ENCODE measurements at regions not wholly inside any gene's neighbourhood (a gene's known extent, or its start where the extent isn't known, plus 50 kb on each side); places are given as distances from the start of the nearest gene placed in this dataset.

DNA sequence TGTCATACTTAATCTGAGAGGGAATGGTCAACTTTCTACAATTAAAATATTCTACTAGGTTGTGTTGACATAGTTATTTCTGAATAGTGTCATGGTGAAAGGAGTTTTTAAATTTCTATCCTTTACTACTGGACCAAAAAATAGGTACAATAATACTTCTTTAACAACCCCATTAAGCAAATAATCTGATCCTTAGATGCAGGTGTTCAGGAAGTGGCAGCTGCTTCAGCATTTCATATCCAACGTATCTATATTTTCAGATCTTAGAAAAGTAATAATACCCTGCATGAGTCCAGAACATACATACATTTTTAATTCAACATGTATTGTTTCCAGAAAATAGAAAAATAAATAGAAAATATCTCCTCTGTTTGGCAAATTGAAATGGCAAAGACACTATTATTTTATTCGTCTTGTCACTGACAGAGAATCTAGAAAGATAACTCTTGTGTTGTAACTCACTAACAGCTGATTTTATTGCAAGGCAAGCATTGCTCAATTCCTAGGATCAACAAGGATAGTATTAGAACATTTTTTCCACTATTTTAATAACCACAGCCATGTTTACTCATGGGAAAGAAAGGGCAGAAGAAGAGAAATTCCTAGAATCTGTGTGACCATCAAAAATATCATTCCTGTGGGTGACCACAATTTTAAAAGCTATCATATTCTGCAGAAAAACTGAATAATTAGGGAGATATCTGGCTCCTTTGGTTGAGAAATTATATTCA, 159.3 kb upstream of the CNTNAP2 start:
- Histone ChIP-seq H3K27ac (no peak overlapping the region), H3K9me3 (peaks cover 0 to 14% (median 0%) of the 10 kb centered on the region in 11 donors), H3K27me3 (no peaks in the 10 kb centered on the region), H3K4me1 (no peaks in the 10 kb centered on the region), H3K4me3 (no peak overlapping the region), H3K36me3 (no peaks in the 10 kb centered on the region)
- ATAC-seq: no peak
- intact Hi-C loops (cut with DNase I): no loop called here
- 65 to 74% methylated on average over 2 of the region's 2 CpGs for WGBS, 2 donors
- TF ChIP-seq, protein P1, sequence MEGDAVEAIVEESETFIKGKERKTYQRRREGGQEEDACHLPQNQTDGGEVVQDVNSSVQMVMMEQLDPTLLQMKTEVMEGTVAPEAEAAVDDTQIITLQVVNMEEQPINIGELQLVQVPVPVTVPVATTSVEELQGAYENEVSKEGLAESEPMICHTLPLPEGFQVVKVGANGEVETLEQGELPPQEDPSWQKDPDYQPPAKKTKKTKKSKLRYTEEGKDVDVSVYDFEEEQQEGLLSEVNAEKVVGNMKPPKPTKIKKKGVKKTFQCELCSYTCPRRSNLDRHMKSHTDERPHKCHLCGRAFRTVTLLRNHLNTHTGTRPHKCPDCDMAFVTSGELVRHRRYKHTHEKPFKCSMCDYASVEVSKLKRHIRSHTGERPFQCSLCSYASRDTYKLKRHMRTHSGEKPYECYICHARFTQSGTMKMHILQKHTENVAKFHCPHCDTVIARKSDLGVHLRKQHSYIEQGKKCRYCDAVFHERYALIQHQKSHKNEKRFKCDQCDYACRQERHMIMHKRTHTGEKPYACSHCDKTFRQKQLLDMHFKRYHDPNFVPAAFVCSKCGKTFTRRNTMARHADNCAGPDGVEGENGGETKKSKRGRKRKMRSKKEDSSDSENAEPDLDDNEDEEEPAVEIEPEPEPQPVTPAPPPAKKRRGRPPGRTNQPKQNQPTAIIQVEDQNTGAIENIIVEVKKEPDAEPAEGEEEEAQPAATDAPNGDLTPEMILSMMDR (IDR thresholded peaks at IDR 0.05): no peak
- no peak for DNase-seq

GRCh38 chr7:145951566-145951965, 165.0 kb upstream of the CNTNAP2 start:
- Histone ChIP-seq H3K9me3 (peaks cover 0 to 34% (median 3%) of the 10 kb centered on the region in 11 donors), H3K4me3 (no peak overlapping the region), H3K36me3 (no peaks in the 10 kb centered on the region), H3K27ac (no peak overlapping the region), H3K27me3 (no peaks in the 10 kb centered on the region), H3K4me1 (no peaks in the 10 kb centered on the region)
- DNase-seq: no peak
- WGBS, 2 donors: 91 to 93% methylated on average over 1 of the region's 1 CpG
- ATAC-seq: no peak
- TF ChIP-seq, protein P1 (IDR thresholded peaks at IDR 0.05): no peak
- intact Hi-C loops (cut with DNase I): no loop called here

DNA sequence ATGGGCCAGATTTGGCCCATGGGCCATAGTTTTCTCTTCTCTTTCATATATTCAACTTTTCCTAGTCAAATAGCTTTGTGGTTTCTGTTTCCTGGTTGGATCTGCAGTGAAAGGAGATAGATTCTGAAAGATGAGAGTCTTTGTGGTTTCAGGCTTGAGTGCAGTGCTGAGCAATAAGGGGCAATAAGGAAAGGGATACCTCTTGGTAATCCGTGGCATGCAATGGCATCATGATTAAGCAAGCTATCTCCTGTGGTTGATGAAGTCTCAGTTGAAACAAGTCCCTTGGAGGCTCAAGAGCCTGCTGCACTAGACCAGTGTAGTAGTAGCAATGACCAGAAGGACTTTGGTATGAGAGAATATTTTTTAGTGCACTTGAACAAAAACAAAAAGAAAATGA, 187.7 kb upstream of the CNTNAP2 start:
- 22 to 76% methylated on average over 1 of the region's 1 CpG for WGBS, 2 donors
- Histone ChIP-seq H3K4me3 (no peak overlapping the region), H3K36me3 (no peaks in the 10 kb centered on the region), H3K27ac (no peak overlapping the region), H3K27me3 (no peaks in the 10 kb centered on the region), H3K4me1 (no peaks in the 10 kb centered on the region), H3K9me3 (peaks cover 0 to 23% (median 0%) of the 10 kb centered on the region in 11 donors)
- intact Hi-C loops (cut with DNase I): no loop called here
- TF ChIP-seq, protein P1 (IDR thresholded peaks at IDR 0.05): no peak
- ATAC-seq (no peak), DNase-seq (no peak)

DNA sequence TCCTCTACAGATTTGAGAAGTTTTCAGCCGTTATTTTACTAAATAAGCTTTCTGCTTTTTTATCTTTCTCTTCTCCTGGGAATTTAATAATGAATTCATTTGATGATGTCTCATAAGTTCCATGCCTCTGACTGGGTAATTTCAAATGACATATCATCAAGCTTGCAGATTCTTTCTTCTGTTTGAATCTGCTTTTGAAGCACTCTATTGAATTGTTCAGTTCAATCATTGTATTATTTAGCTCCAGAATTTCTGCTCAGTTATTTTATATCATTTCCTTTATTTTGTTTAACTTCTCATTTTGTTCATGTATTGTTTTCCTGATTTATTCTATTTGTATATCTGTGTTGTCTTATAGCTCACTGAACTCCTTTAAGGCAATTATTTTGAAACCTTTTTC, 196.9 kb upstream of the CNTNAP2 start:
- 87 to 91% methylated on average over 1 of the region's 1 CpG for WGBS, 2 donors
- no peaks in the 10 kb centered on the region for H3K27me3 ChIP-seq
- ATAC-seq (no peak), DNase-seq (no peak)
- no peak overlapping the region for H3K27ac ChIP-seq
- intact Hi-C loops (cut with DNase I): no loop called here
- TF ChIP-seq, protein P1 (IDR thresholded peaks at IDR 0.05): no peak
- peaks cover 0 to 47% (median 18%) of the 10 kb centered on the region in 11 donors for H3K9me3 ChIP-seq
- H3K4me3 ChIP-seq: no peak overlapping the region
- H3K4me1 ChIP-seq: no peaks in the 10 kb centered on the region
- H3K36me3 ChIP-seq: no peaks in the 10 kb centered on the region

Measured in heart right ventricle (tissue), 16 donors.